HUES48 (cell line): ENCODE measurements at regions not wholly inside any gene's neighbourhood (a gene's known extent, or its start where the extent isn't known, plus 50 kb on each side); places are given as distances from the start of the nearest gene placed in this dataset.
"Not testable (repeated sequence)": the region's sequence is repeated elsewhere in the genome, so short reads cannot be mapped to it uniquely, and the experiment has no call there.

Source experiments
- H3K27ac ChIP-seq: one replicate; pipeline ENCODE4 v1.7.0; 2013; ENCODE audit warnings: low read depth, low read length, inconsistent platforms
- H3K27me3 ChIP-seq: 2 replicates; pipeline ENCODE4 v1.6.1; 2013; ENCODE audit warnings: mild to moderate bottlenecking, low read length; ENCODE audit not compliant: control insufficient read depth, insufficient read depth
- H3K36me3 ChIP-seq: 2 replicates; pipeline ENCODE4 v1.6.1; 2013; ENCODE audit warnings: low read length; ENCODE audit not compliant: control insufficient read depth, insufficient read depth
- H3K4me1 ChIP-seq: 2 replicates; pipeline ENCODE4 v1.6.1; 2013; ENCODE audit warnings: mild to moderate bottlenecking, low read length; ENCODE audit not compliant: control insufficient read depth, insufficient read depth
- H3K4me3 ChIP-seq: 2 replicates; pipeline ENCODE4 v1.5.1; 2013; ENCODE audit warnings: mild to moderate bottlenecking, low read depth, low read length
- H3K9ac ChIP-seq: 2 replicates; pipeline ENCODE4 v1.6.1; 2013; ENCODE audit warnings: mild to moderate bottlenecking, low read depth, low read length, moderate library complexity
- H3K9me3 ChIP-seq: 2 replicates; pipeline ENCODE4 v1.6.1; 2013; ENCODE audit warnings: low read length; ENCODE audit not compliant: control insufficient read depth, insufficient read depth

GRCh38 chr6:82470123-82470522, 106.5 kb downstream of the TPBG start:
- peaks cover 37% of the 10 kb centered on the region for H3K9me3 ChIP-seq
- H3K9ac ChIP-seq, H3K36me3 ChIP-seq, H3K27me3 ChIP-seq, H3K4me1 ChIP-seq, H3K4me3 ChIP-seq, H3K27ac ChIP-seq: not testable (repeated sequence)

- not testable (repeated sequence) for H3K36me3 ChIP-seq, H3K4me1 ChIP-seq, H3K9me3 ChIP-seq, H3K27ac ChIP-seq, H3K27me3 ChIP-seq, H3K4me3 ChIP-seq, H3K9ac ChIP-seq
Observed at GRCh38 chr6:82475106-82475505, 111.5 kb downstream of the TPBG start.

- Histone ChIP-seq H3K9me3 (peaks cover 44% of the 10 kb centered on the region), H3K9ac (no peak overlapping the region), H3K27me3 (no peaks in the 10 kb centered on the region), H3K4me3 (no peak overlapping the region), H3K36me3 (no peaks in the 10 kb centered on the region; the same call in 1 of the 2 replicates), H3K27ac (no peak overlapping the region), H3K4me1 (no peaks in the 10 kb centered on the region; the same call in 1 of the 2 replicates)
Observed at GRCh38 chr6:82484001-82484400, 120.4 kb downstream of the TPBG start.

- Histone ChIP-seq H3K27me3 (no peaks in the 10 kb centered on the region), H3K27ac (no peak overlapping the region), H3K9ac (no peak overlapping the region), H3K4me3 (no peak overlapping the region), H3K9me3 (peaks cover 52% of the 10 kb centered on the region), H3K4me1 (no peaks in the 10 kb centered on the region; the same call in 1 of the 2 replicates), H3K36me3 (no peaks in the 10 kb centered on the region; the same call in 1 of the 2 replicates)
Observed at GRCh38 chr6:82484737-82485626, 121.4 kb downstream of the TPBG start.

GRCh38 chr6:82487895-82488294, 124.3 kb downstream of the TPBG start:
- Histone ChIP-seq H3K4me1 (peaks cover 16% of the 10 kb centered on the region), H3K36me3 (no peaks in the 10 kb centered on the region; the same call in 1 of the 2 replicates), H3K27me3 (no peaks in the 10 kb centered on the region), H3K9ac (no peak overlapping the region), H3K4me3 (no peak overlapping the region), H3K27ac (no peak overlapping the region), H3K9me3 (peaks cover 60% of the 10 kb centered on the region)

- Histone ChIP-seq H3K4me3 (no peak overlapping the region), H3K9ac (no peak overlapping the region), H3K27me3 (no peaks in the 10 kb centered on the region), H3K36me3 (no peaks in the 10 kb centered on the region; the same call in 1 of the 2 replicates), H3K9me3 (peaks cover 60% of the 10 kb centered on the region), H3K27ac (no peak overlapping the region), H3K4me1 (peaks cover 16% of the 10 kb centered on the region)
Observed at GRCh38 chr6:82488403-82488802, 124.8 kb downstream of the TPBG start.

GRCh38 chr6:82492134-82492533, 128.5 kb downstream of the TPBG start:
- peaks cover 16% of the 10 kb centered on the region for H3K4me1 ChIP-seq
- H3K27me3 ChIP-seq: no peaks in the 10 kb centered on the region
- no peak overlapping the region for H3K4me3 ChIP-seq
- no peak overlapping the region for H3K9ac ChIP-seq
- no peaks in the 10 kb centered on the region for H3K36me3 ChIP-seq
- peaks cover 32% of the 10 kb centered on the region for H3K9me3 ChIP-seq
- H3K27ac ChIP-seq: no peak overlapping the region

GRCh38 chr6:82493467-82493866, 129.8 kb downstream of the TPBG start:
- Histone ChIP-seq H3K9ac (no peak overlapping the region), H3K4me3 (no peak overlapping the region), H3K27me3 (no peaks in the 10 kb centered on the region), H3K9me3 (peaks cover 21% of the 10 kb centered on the region), H3K4me1 (peaks cover 16% of the 10 kb centered on the region), H3K27ac (no peak overlapping the region), H3K36me3 (no peaks in the 10 kb centered on the region)

GRCh38 chr6:82494367-82494766, 130.8 kb downstream of the TPBG start:
- H3K27ac ChIP-seq: no peak overlapping the region
- H3K9me3 ChIP-seq: peaks cover 14% of the 10 kb centered on the region
- no peak overlapping the region for H3K9ac ChIP-seq
- H3K36me3 ChIP-seq: no peaks in the 10 kb centered on the region
- no peak overlapping the region for H3K4me3 ChIP-seq
- peaks cover 16% of the 10 kb centered on the region for H3K4me1 ChIP-seq
- no peaks in the 10 kb centered on the region for H3K27me3 ChIP-seq

- not testable (repeated sequence) for H3K27me3 ChIP-seq, H3K4me1 ChIP-seq, H3K27ac ChIP-seq, H3K36me3 ChIP-seq, H3K9ac ChIP-seq, H3K9me3 ChIP-seq, H3K4me3 ChIP-seq
Observed at GRCh38 chr6:82501901-82502300, 138.3 kb downstream of the TPBG start.

GRCh38 chr6:82506526-82506925, 142.9 kb downstream of the TPBG start:
- Histone ChIP-seq H3K27ac (no peak overlapping the region), H3K4me3 (no peak overlapping the region), H3K9me3 (no peaks in the 10 kb centered on the region; the same call in 1 of the 2 replicates), H3K27me3 (no peaks in the 10 kb centered on the region), H3K4me1 (peaks cover 8% of the 10 kb centered on the region; the same call in 1 of the 2 replicates), H3K9ac (no peak overlapping the region), H3K36me3 (no peaks in the 10 kb centered on the region)
